Epithelial cell of prostate (primary cell): ENCODE measurements at regions not wholly inside any gene's neighbourhood (a gene's known extent, or its start where the extent isn't known, plus 50 kb on each side); places are given as distances from the start of the nearest gene placed in this dataset.
"Not testable (repeated sequence)": the region's sequence is repeated elsewhere in the genome, so short reads cannot be mapped to it uniquely, and the experiment has no call there.

Experiments used
- DNase-seq: peaks from one replicate; pipeline ENCODE4 v3.0.0-alpha.2; 2011; ENCODE audit warnings: low read depth, low spot score
- H3K27ac ChIP-seq: fragments of 450-650 bp; 2 replicates; pipeline ENCODE4 v1.5.1; 2017; ENCODE audit warnings: mild to moderate bottlenecking

DNA sequence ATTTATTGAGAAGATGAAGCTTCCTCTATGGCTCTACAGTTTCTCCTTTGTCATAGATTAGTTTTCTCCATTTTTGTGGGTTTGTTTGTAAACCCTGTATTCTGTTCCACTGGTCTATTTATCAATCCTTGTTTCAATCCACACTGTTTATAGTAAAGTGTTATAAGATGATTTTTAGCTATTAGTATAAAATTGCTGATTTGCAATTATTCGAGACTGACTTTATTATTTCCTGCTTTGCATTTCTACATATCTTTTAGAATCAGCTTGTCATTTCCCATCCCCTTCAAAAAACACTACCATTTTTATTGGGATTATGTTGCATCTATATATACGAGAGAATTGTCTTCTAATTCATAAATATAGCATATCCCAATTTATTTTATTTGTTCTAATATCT is 325.9 kb upstream of the EPHA7 start:
- DNase-seq = no peak
- no peak overlapping the region for H3K27ac ChIP-seq

DNA sequence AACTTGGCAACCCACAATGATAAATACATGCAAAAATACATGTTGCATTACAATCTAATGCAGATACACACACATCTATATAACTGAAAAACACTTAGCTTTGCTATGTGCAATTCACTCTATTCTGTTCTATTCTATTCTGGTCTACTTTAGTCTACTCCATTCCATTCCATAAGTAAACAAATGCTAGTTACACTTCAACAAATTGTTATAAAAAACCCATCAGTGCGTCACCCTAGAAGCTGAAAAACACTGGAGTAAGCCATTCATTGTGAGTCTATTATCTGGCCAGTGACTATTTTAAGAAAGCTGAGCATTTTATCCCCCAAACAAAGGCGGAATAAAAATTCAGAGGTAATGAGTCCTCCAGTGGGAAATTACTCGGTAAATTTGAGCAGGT is 315.7 kb upstream of the EPHA7 start:
- no peak overlapping the region for H3K27ac ChIP-seq
- no peak for DNase-seq

DNA sequence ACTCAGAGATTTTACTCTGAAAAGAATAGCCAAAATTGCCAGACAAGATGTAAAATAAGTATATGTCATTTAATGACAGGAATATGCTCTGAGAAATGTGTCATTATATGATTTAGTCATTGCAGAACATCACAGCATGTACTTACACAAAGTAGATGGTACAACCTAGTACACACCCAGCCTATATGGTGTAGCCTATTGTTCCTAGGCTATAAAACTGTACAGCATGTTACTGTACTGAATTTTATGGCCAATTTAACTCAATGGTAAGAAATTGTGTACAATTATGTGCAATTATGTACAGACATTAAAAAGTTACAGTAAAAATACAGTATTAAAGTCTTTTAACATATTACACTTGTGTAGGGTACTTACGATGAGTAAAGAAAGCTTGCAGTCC is 311.9 kb upstream of the EPHA7 start:
- H3K27ac ChIP-seq = no peak overlapping the region
- DNase-seq = no peak

DNA sequence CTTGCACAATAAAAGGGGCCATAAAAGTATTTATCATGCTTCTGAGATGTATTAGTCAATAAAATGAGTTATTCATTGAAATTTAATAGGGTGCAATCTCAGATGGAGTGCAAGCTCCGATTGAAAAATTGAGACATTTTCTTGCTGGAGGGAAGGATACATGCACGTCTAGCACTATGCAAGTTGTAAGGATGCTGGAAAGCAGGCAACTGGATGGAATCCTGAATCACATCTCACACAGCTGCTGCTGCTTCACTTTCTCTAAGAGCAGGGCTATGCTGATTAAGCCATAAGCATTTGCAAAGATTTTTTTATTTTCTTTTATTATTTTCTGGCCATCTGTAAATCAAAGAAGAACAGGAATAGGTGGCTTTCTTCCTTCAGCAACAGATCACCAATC is 308.8 kb upstream of the EPHA7 start:
- no peak for DNase-seq
- no peak overlapping the region for H3K27ac ChIP-seq

DNA sequence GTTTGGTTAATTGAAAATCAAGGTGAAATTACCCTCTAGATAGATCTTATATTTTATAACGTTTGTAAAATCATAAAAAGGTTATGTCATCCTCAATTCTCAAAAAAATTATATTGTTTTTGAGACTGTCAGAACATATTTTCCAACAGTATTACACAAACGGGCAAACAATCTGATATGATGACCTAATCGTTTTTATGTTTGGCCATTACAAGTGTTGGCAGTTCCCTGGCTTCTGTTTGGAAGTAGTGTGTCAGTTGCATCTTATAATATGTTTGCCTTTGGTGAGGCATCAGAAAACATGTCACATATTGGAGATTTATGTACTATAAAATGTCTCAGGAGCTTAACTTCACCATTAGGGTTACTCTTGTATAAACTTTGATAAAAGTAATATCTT is 308.1 kb upstream of the EPHA7 start:
- DNase-seq = no peak

DNA sequence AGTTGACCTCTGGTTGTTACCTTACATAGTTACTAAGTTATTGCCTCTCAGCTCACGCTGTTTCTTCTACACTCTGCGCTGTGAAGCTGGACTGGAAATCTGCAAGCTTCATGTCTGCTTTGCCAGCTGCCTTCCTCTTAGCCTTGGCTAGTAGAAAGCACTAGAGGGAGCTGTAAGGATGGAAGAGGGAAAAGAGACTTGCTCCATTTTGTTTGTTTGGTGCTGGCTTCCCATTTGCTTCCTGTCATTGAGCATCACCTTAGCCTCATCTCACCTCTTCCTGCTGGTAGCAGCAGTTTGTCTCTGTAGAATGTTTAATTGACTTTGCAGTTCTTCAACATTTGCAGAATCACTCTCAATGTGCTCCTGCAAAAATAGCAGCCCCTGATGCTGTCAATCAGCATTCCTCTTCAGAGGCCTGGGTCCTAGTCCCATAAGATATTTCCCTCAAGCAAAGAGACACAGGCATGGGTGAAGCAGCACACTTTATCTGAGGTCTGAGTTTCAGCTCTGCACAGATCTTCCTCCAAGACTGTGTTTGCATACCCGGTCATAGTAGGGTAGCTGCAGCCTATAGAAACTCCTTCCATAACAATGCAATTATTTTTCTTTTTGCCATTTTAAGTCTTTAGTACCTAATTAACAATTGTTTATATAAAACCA is 302.2 kb upstream of the EPHA7 start:
- DNase-seq = no peak
- no peak overlapping the region for H3K27ac ChIP-seq

More for the DNA sequence above, 308.1 kb upstream of the EPHA7 start:
- H3K27ac ChIP-seq = no peak overlapping the region

DNA sequence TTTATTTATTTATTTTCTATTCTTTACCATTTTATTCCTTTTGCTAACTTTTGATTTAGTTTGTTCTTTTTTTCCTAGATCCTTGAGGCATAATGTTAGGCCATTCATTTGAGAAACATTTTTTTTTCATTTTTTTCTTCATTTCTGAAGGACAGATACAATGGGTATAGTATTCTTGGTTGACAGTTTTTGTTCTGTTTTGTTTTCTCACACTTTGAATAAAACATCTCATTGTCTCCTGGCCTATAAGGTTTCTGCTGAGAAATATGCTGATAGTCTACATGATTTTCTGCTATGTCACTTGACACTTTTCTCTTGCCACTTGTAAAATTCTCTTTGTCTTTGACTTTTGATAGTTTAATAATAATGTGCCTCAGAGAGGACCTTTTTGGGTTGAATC is 294.6 kb upstream of the EPHA7 start:
- H3K27ac ChIP-seq = no peak overlapping the region
- no peak for DNase-seq

DNA sequence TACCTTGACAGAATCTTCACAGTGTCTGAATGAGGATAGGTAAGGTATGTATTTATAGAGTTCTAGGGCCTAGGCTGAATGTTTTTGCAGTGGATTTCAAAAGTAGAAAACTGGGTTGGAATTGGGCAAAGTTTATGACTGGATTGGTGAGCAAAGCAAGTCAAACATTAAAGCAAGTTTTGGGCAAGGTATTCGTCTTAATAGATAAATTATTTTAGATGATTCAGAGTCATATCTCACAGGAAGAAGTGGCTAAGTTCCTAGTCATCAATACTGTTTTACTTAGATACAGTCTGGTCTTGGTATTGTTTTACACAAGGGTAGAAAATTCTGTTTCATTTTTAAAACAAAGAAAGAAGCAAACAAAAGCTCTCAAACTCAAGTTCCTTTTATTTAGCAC is 284.1 kb upstream of the EPHA7 start:
- no peak overlapping the region for H3K27ac ChIP-seq
- no peak for DNase-seq

DNA sequence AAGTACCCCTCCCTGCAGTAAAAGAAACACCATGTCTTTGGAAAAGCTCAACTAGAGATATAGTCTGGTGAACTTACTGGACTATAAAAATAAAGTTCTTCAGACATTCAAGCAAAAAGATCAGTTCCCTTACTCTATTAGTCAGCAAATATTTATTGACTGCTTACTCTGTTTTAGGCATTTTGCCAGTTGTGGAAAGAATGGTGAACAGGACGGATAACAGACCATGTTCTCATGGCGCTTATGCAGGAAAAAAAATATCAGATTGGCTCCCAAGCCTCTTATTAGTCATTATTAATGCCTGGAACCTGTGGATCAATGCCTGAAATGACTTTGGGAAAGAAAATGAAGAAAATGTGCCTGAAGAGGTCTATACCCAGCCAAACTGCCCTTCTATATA is 282.2 kb upstream of the EPHA7 start:
- DNase-seq = no peak
- H3K27ac ChIP-seq = no peak overlapping the region

DNA sequence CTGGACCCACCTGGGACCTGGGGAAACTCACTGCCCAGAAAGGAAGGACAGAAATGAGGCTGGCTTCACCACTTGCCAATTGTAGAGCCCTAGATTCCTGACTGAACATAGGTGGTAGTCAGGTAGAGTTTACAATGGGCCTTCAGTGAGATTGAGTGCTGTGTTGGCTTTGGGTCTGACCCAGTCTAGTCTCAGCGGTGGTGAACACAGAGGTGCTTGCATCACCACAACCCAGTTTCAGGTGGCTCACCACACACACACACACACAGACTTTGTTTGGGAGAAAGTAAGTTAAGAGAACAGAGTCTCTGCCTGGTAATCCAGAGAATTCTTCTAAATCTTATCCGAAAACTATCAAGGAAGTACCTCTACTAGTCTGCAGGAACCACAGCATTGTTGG is 266.1 kb upstream of the EPHA7 start:
- no peak overlapping the region for H3K27ac ChIP-seq
- no peak for DNase-seq

DNA sequence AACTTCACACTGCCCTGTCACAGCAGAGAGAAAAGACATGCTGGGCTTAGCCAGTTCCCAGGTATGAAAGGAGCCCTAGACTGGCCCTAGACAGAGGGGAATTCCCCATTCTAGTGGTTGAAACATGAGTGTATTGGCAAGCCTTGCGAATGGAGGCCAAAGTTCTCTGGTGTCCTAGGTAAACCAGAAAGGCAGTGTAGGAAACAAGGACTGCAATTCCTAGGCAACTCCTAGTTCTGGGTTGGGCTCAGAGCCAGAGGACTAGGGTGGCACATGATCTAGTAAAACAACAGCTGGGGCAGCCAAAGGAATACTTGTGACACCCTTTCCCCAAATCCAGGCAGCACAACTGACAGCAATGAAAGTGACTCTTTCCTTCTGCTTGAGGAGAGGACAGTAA is 265.0 kb upstream of the EPHA7 start:
- no peak overlapping the region for H3K27ac ChIP-seq
- no peak for DNase-seq

DNA sequence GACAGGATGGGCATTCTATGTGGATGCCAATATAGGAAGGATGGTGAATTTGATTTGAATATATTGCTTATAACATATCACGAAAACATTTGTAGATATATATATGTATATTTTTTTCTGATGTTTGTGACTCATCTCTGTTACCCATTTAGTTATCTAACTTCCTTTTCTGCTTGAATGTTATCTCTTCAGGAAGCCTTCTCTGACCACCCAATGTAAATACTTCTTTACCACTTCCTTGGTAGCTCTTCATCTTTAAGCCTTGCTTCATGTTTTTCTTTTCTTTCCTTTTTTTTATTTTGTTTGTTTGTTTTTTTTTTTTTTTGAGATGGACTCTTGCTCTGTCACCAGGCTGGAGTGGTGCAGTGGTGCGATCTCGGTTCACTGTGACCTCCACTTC is 260.5 kb upstream of the EPHA7 start:
- H3K27ac ChIP-seq = no peak overlapping the region
- no peak for DNase-seq

DNA sequence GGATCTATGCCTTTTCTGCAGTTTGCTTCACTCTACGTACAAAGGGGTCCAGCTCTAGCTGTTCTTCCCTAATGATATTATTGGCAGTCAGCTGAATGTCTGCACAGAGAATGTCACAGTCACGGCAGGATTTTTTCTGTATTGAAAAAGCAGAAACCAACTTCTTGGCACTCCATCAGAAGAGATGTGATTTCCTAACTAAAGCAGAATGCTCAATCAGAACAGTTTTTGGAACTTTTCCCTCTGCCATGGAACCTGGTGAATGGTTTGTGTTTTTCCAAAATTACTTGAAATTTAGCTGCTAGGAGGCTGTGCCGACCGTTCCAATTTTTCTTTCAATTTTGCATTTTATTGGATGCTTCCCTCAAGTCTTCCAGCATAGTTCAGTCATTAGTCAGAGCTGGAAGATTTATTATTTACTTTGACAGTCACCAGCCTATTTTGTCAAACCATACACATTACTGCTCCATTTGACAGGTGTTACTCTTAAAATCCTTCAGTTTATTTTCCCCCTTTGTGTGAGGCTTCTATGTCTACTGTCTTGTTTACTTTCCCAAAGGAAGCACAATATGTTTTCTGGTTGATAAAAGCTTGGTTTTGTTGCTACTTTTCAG is 259.6 kb upstream of the EPHA7 start:
- no peak for DNase-seq
- no peak overlapping the region for H3K27ac ChIP-seq

DNA sequence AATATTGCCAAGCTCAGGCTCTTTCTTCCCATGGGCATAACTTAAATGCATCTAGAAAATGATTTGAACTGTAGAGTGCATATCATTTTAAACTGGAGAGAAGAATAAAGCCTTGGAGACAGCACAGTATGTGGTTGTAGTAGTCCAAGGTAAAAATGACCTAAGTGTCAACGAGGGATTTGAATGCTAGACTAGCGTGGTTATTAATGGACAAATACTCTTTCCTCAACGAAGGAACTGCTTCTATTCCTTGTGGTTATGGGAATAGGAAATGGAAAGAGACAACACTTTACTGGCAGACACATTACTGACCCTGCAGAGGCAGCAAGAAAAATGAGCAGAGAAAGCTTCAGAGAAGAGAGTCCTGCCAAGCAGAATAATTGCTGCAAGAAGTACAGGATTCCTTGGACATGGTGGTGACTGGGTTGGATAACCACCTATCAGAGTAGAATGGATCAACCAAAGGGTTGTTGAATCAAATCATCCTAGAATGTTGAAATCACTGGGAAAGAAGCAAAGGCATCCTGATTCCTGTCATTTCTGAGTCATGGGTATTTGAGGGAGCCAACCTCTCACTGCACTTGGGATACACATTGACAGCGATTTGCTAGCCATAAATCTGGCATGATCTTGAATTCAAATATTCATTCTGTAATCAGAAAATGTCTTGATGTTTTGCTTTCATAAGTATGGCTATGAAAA is 258.1 kb upstream of the EPHA7 start:
- DNase-seq = no peak
- no peak overlapping the region for H3K27ac ChIP-seq

DNA sequence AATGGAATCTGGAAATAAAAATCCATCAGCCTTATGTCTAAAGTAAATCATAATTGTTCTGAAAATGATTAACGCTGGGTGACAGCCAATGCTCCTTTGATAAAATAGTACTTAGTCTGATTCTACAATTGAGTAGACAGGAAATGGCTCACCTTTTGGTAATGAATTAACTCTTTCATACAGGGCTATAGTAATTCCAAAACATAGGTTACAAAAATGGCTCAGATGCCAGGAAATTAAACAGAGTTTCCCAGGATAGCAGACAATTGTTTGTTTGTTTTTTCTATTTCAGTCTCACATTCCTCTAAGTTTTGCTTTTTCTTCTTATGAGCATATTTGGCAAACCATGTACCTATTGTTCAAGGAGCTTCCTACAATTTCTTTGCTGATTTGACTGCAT is 257.2 kb upstream of the EPHA7 start:
- H3K27ac ChIP-seq = no peak overlapping the region
- no peak for DNase-seq

DNA sequence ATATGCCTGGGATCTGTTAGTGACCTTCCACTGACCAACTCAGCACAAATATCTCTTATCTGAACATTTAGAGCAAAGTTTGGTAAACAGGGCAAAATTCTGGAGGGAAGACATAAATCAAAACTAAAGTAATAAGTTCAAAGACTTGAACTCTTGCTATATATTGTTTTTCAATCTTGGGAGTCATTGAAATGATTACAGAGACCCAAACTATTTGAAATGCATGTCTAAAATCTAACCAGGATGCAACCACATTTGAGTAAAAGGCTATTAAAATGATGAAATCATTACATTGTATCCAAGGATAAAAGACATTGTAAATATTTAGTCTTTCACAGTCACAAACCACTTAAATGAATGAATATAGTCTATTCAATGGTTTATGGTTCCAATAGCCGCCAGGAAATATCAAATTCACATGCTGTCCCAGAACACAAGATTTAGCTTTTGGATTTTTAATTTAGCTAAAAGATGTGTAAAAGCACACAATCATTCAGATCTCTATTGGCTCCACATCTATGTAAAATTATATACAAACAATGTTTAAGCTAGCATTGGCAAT is 256.6 kb upstream of the EPHA7 start:
- no peak for DNase-seq
- no peak overlapping the region for H3K27ac ChIP-seq

DNA sequence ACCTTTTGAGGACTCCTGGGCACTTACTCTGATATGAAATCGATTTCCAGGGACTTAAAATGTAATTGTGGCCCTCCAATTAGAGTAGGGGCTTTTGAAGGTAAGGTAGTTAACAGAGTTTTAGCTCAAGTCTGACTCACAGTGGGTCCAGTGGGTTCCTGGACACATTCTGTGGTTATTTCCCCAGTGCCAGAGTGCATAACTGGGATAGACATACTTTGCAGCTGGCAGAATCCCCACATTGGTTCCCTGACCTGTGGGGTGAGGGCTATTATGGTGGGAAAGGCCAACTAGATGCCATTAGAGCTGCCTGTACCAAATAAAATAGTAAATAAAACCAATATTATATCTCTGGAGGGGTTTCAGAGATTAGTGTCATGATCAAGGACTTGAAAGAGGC is 243.8 kb upstream of the EPHA7 start:
- no peak for DNase-seq
- no peak overlapping the region for H3K27ac ChIP-seq

DNA sequence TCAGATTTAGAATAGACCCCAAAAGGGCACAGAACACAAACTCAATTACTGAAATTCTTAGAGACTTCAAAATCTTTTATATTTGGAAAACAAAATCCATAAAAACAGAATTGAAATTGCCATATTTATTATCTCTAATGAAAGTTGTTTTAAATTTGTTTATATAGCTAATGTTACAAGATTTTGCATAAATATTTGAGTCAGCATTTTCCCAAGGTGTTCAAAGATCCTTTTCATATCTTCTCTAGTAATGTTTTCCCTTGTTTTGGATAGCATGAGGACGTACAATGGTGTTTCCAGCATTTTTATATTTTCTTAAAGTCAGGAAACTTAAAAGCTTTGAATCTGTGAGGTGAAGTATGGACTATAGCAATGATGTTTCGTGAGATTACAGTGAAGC is 235.2 kb upstream of the EPHA7 start:
- no peak for DNase-seq
- no peak overlapping the region for H3K27ac ChIP-seq

DNA sequence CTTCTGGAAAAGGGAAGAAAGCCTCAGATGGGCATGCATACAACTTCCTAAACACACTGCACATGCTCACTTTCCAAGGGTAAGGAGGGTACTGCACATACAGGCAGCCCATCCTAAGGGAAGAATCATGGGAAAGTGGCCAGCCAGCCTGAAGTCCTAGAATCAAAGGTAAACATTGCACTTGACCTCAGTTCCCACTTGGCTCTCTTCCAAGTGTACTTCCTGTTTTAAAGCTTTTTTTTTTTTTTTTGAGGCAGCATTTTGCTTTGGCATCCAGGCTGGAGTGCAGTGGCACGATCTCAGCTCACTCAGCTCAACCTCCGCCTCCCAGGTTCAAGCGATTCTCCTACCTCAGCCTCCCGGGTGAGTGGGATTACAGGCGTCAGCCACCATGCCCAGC is 225.3 kb upstream of the EPHA7 start:
- no peak overlapping the region for H3K27ac ChIP-seq
- no peak for DNase-seq

DNA sequence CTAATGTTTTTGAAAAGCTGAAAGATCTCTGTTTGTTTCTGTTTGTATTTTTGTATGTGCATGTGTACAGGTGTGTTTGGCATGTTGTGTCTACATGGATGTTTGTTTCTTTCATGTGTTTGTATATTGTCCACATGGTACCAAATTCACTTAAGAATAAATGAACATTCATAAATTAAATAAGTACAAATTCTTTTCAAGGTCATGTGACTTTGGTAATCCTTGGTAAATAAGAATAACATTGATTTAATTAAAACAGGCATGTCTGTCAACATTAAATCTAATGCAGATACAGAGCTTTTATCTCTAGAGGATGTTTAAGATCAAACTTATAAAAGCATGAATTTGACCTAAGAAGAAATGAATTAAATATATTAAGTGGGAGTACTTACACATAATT is 219.8 kb upstream of the EPHA7 start:
- H3K27ac ChIP-seq = no peak overlapping the region
- DNase-seq = no peak

DNA sequence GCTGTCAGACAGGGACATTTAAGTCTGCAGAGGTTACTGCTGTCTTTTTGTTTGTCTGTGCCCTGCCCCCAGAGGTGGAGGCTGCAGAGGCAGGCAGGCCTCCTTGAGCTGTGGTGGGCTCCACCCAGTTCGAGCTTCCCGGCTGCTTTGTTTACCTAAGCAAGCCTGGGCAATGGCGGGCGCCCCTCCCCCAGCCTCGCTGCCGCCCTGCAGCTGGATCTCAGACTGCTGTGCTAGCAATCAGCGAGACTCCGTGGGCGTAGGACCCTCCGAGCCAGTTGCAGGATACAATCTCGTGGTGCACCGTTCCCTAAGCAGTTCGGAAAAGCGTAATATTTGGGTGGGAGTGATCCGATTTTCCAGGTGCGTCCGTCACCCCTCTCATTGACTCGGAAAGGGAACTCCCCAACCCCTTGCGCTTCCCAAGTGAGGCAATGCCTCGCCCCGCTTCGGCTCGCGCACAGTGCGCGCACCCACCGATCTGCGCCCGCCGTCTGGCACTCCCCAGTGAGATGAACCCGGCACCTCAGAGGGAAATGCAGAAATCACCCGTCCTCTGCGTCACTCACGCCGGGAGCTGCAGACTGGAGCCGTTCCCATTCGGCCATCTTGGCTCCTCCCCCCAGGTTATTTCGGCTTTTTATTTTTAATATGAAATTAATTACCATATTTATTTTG is 217.8 kb upstream of the EPHA7 start:
- DNase-seq, H3K27ac ChIP-seq: not testable (repeated sequence)
